ENCODE measurements at regions not wholly inside any gene's neighbourhood (a gene's known extent, or its start where the extent isn't known, plus 50 kb on each side); places are given as distances from the start of the nearest gene placed in this dataset.
"Not testable (repeated sequence)": the region's sequence is repeated elsewhere in the genome, so short reads cannot be mapped to it uniquely, and the experiment has no call there.

GRCh38 chr5:82596451-82596850 lies 318.3 kb upstream of the RPS23 start:
- no peak for DNase-seq

- no peak for DNase-seq
These were observed 317.0 kb upstream of the RPS23 start for GRCh38 chr5:82595113-82595512.

- no peak for DNase-seq
These were observed 315.9 kb upstream of the RPS23 start for GRCh38 chr5:82594097-82594496.

- no peak for DNase-seq
These were observed 315.3 kb upstream of the RPS23 start for GRCh38 chr5:82593481-82593880.

- DNase-seq: no peak
These were observed 312.9 kb upstream of the RPS23 start for GRCh38 chr5:82591021-82591515.

GRCh38 chr5:82590112-82590511 lies 312.0 kb upstream of the RPS23 start:
- no peak for DNase-seq

- DNase-seq: no peak
These were observed 308.6 kb upstream of the RPS23 start for GRCh38 chr5:82586661-82587310.

- no peak for DNase-seq
These were observed 308.0 kb upstream of the RPS23 start for GRCh38 chr5:82586181-82586580.

GRCh38 chr5:82584631-82585030 lies 306.5 kb upstream of the RPS23 start:
- no peak for DNase-seq

- DNase-seq: not testable (repeated sequence)
These were observed 305.2 kb upstream of the RPS23 start for GRCh38 chr5:82583331-82583730.

GRCh38 chr5:82564963-82565362 lies 286.8 kb upstream of the RPS23 start:
- no peak for DNase-seq

- no peak for DNase-seq
These were observed 285.6 kb upstream of the RPS23 start for GRCh38 chr5:82563745-82564144.

GRCh38 chr5:82562696-82563240 lies 284.6 kb upstream of the RPS23 start:
- DNase-seq: no peak

- peak in 1 of 2 experiments; percentile 62 for DNase-seq
These were observed 283.6 kb upstream of the RPS23 start for GRCh38 chr5:82561797-82562196.

GRCh38 chr5:82560969-82561368 lies 282.8 kb upstream of the RPS23 start:
- no peak for DNase-seq

- peak; percentile 62 to 81 for DNase-seq
These were observed 282.4 kb upstream of the RPS23 start for GRCh38 chr5:82560561-82560960.

- no peak for DNase-seq
These were observed 273.8 kb upstream of the RPS23 start for GRCh38 chr5:82551840-82552385.

GRCh38 chr5:82551192-82551591 lies 273.0 kb upstream of the RPS23 start:
- no peak for DNase-seq

GRCh38 chr5:82549263-82549662 lies 271.1 kb upstream of the RPS23 start:
- peak; percentile 64 to 83 for DNase-seq

- DNase-seq: no peak
These were observed 265.9 kb upstream of the RPS23 start for GRCh38 chr5:82544004-82544403.

- no peak for DNase-seq
These were observed 262.1 kb upstream of the RPS23 start for GRCh38 chr5:82540301-82540700.

GRCh38 chr5:82538339-82539034 lies 260.3 kb upstream of the RPS23 start:
- no peak for DNase-seq

- no peak for DNase-seq
These were observed 259.6 kb upstream of the RPS23 start for GRCh38 chr5:82537687-82538306.
